ENCODE measurements at regions not wholly inside any gene's neighbourhood (a gene's known extent, or its start where the extent isn't known, plus 50 kb on each side); places are given as distances from the start of the nearest gene placed in this dataset.

GRCh38 chr14:101353422-101353821 is 207.9 kb upstream of the DIO3 start:
- TF ChIP-seq, protein P1, sequence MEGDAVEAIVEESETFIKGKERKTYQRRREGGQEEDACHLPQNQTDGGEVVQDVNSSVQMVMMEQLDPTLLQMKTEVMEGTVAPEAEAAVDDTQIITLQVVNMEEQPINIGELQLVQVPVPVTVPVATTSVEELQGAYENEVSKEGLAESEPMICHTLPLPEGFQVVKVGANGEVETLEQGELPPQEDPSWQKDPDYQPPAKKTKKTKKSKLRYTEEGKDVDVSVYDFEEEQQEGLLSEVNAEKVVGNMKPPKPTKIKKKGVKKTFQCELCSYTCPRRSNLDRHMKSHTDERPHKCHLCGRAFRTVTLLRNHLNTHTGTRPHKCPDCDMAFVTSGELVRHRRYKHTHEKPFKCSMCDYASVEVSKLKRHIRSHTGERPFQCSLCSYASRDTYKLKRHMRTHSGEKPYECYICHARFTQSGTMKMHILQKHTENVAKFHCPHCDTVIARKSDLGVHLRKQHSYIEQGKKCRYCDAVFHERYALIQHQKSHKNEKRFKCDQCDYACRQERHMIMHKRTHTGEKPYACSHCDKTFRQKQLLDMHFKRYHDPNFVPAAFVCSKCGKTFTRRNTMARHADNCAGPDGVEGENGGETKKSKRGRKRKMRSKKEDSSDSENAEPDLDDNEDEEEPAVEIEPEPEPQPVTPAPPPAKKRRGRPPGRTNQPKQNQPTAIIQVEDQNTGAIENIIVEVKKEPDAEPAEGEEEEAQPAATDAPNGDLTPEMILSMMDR (IDR thresholded peaks at IDR 0.05): no peak
- no peaks in the 10 kb centered on the region for H3K4me1 ChIP-seq
- H3K27ac ChIP-seq: no peak overlapping the region
- H3K27me3 ChIP-seq: no peaks in the 10 kb centered on the region
- no peak for DNase-seq
- intact Hi-C loops (cut with DNase I): no loop called here
- no peak overlapping the region for H3K9ac ChIP-seq (ENCODE audit: low read depth in 2 of 2, low read length in 2 of 2)
- H3K36me3 ChIP-seq: no peaks in the 10 kb centered on the region
- H3K9me3 ChIP-seq: no peaks in the 10 kb centered on the region
- no peak overlapping the region for H3K4me3 ChIP-seq

GRCh38 chr14:101354726-101355125 is 206.6 kb upstream of the DIO3 start:
- no peak for DNase-seq
- Histone ChIP-seq H3K27ac (no peak overlapping the region), H3K36me3 (no peaks in the 10 kb centered on the region), H3K27me3 (no peaks in the 10 kb centered on the region), H3K9ac (ENCODE audit: low read depth in 2 of 2, low read length in 2 of 2) (no peak overlapping the region), H3K4me3 (no peak overlapping the region), H3K4me1 (no peaks in the 10 kb centered on the region), H3K9me3 (no peaks in the 10 kb centered on the region)
- intact Hi-C loops (cut with DNase I): no loop called here
- TF ChIP-seq, protein P1 (IDR thresholded peaks at IDR 0.05): no peak

- H3K27me3 ChIP-seq: no peaks in the 10 kb centered on the region
- no peaks in the 10 kb centered on the region for H3K9me3 ChIP-seq
- H3K27ac ChIP-seq: no peak overlapping the region
- no peak for DNase-seq
- no peaks in the 10 kb centered on the region for H3K4me1 ChIP-seq
- intact Hi-C loops (cut with DNase I): no loop called here
- H3K36me3 ChIP-seq: no peaks in the 10 kb centered on the region
- H3K4me3 ChIP-seq: no peak overlapping the region
- H3K9ac ChIP-seq (ENCODE audit: low read depth in 2 of 2, low read length in 2 of 2): no peak overlapping the region
- TF ChIP-seq, protein P1 (IDR thresholded peaks at IDR 0.05): no peak
These were observed 206.0 kb upstream of the DIO3 start for GRCh38 chr14:101355284-101355683.

- Histone ChIP-seq H3K9me3 (no peaks in the 10 kb centered on the region), H3K4me1 (no peaks in the 10 kb centered on the region), H3K9ac (ENCODE audit: low read depth in 2 of 2, low read length in 2 of 2) (no peak overlapping the region), H3K27ac (no peak overlapping the region), H3K4me3 (no peak overlapping the region), H3K36me3 (no peaks in the 10 kb centered on the region), H3K27me3 (no peaks in the 10 kb centered on the region)
- intact Hi-C loops (cut with DNase I): no loop called here
- TF ChIP-seq, protein P1 (IDR thresholded peaks at IDR 0.05): no peak
- no peak for DNase-seq
These were observed 204.3 kb upstream of the DIO3 start for GRCh38 chr14:101357038-101357437.

GRCh38 chr14:101357559-101358319 is 203.6 kb upstream of the DIO3 start:
- no peaks in the 10 kb centered on the region for H3K9me3 ChIP-seq
- no peaks in the 10 kb centered on the region for H3K4me1 ChIP-seq
- intact Hi-C loops (cut with DNase I): no loop called here
- H3K36me3 ChIP-seq: no peaks in the 10 kb centered on the region
- H3K4me3 ChIP-seq: no peak overlapping the region
- H3K27me3 ChIP-seq: no peaks in the 10 kb centered on the region
- TF ChIP-seq, protein P1 (IDR thresholded peaks at IDR 0.05): no peak
- no peak overlapping the region for H3K27ac ChIP-seq
- no peak for DNase-seq
- no peak overlapping the region for H3K9ac ChIP-seq (ENCODE audit: low read depth in 2 of 2, low read length in 2 of 2)

Measured in colonic mucosa (tissue), 4 donors.